ENCODE measurements at regions not wholly inside any gene's neighbourhood (a gene's known extent, or its start where the extent isn't known, plus 50 kb on each side); places are given as distances from the start of the nearest gene placed in this dataset.

- Histone ChIP-seq H3K79me2 (ENCODE audit: insufficient read depth, low read length) (no peaks in the 10 kb centered on the region), H3K27me3 (ENCODE audit: control insufficient read depth in 2 of 2, insufficient read depth in 2 of 2, low read length in 2 of 2) (no peaks in the 10 kb centered on the region), H3K36me3 (replicated peaks in 1 of 2; ENCODE audit: control insufficient read depth in 1 of 2, insufficient read depth in 2 of 2, low read length in 2 of 2) (no peaks in the 10 kb centered on the region), H4K20me1 (ENCODE audit: insufficient read depth, low read length) (no peaks in the 10 kb centered on the region), H2AFZ (ENCODE audit: insufficient read depth, low read depth, low read length, poor library complexity, severe bottlenecking) (no peak overlapping the region), H3K4me2 (replicated peaks; ENCODE audit: extremely low read depth, low read length, poor library complexity, severe bottlenecking) (no peak overlapping the region), H3K27ac (ENCODE audit: low read depth in 1 of 2, low read length in 2 of 2) (no peak overlapping the region), H3K4me1 (ENCODE audit: control insufficient read depth in 1 of 2, insufficient read depth in 2 of 2, low read length in 2 of 2) (no peaks in the 10 kb centered on the region), H3K4me3 (replicated peaks in 1 of 3; ENCODE audit: low read depth in 2 of 3, low read length in 3 of 3) (no peak overlapping the region), H3K9me3 (replicated peaks in 1 of 2; ENCODE audit: control insufficient read depth in 1 of 2, insufficient read depth in 1 of 2, low read length in 2 of 2) (peaks cover 0 to 26% of the 10 kb centered on the region in 2 donors), H3K9ac (ENCODE audit: insufficient read depth, low read length, poor library complexity, severe bottlenecking) (no peak overlapping the region)
- TF ChIP-seq CTCF (IDR thresholded peaks at IDR 0.05): no peak
- Mint-ChIP-seq H3K9me3 (peaks cover 0 to 7% (median 1%) of the 10 kb centered on the region in 7 donors), H3K4me1 (no peaks in the 10 kb centered on the region), H3K27me3 (ENCODE audit: low read depth in 3 of 3) (peaks cover 0 to 2% (median 0%) of the 10 kb centered on the region in 3 donors), H3K36me3 (no peaks in the 10 kb centered on the region), H3K27ac (no peak overlapping the region), H3K4me3 (no peak overlapping the region)
- DNase-seq: no peak
- intact Hi-C loops (cut with micrococcal nuclease): no loop called here
- WGBS (ENCODE audit: insufficient coverage): no CpG with 5 or more reads among the region's 3 CpGs
Observed at GRCh38 chr7:109261781-109262180, 692.1 kb downstream of the DNAJB9 start.

- Histone ChIP-seq H3K9ac (ENCODE audit: insufficient read depth, low read length, poor library complexity, severe bottlenecking) (no peak overlapping the region), H3K27ac (ENCODE audit: low read depth in 1 of 2, low read length in 2 of 2) (no peak overlapping the region), H3K4me2 (replicated peaks; ENCODE audit: extremely low read depth, low read length, poor library complexity, severe bottlenecking) (no peak overlapping the region), H3K4me3 (replicated peaks in 1 of 3; ENCODE audit: low read depth in 2 of 3, low read length in 3 of 3) (no peak overlapping the region), H3K36me3 (replicated peaks in 1 of 2; ENCODE audit: control insufficient read depth in 1 of 2, insufficient read depth in 2 of 2, low read length in 2 of 2) (no peaks in the 10 kb centered on the region), H2AFZ (ENCODE audit: insufficient read depth, low read depth, low read length, poor library complexity, severe bottlenecking) (no peak overlapping the region), H3K27me3 (ENCODE audit: control insufficient read depth in 2 of 2, insufficient read depth in 2 of 2, low read length in 2 of 2) (no peaks in the 10 kb centered on the region), H3K4me1 (ENCODE audit: control insufficient read depth in 1 of 2, insufficient read depth in 2 of 2, low read length in 2 of 2) (no peaks in the 10 kb centered on the region), H4K20me1 (ENCODE audit: insufficient read depth, low read length) (no peaks in the 10 kb centered on the region), H3K9me3 (replicated peaks in 1 of 2; ENCODE audit: control insufficient read depth in 1 of 2, insufficient read depth in 1 of 2, low read length in 2 of 2) (peaks cover 9 to 26% of the 10 kb centered on the region in 2 donors), H3K79me2 (ENCODE audit: insufficient read depth, low read length) (no peaks in the 10 kb centered on the region)
- no peak overlapping the region for H3K4me3 Mint-ChIP-seq
- 100% methylated on average over 1 of the region's 3 CpGs for WGBS (ENCODE audit: insufficient coverage)
- peaks cover 0 to 12% (median 6%) of the 10 kb centered on the region in 7 donors for H3K9me3 Mint-ChIP-seq
- H3K36me3 Mint-ChIP-seq: no peaks in the 10 kb centered on the region
- no peak for DNase-seq
- peaks cover 0 to 2% (median 0%) of the 10 kb centered on the region in 3 donors for H3K27me3 Mint-ChIP-seq (ENCODE audit: low read depth in 3 of 3)
- intact Hi-C loops (cut with micrococcal nuclease): no loop called here
- no peak overlapping the region for H3K27ac Mint-ChIP-seq
- no peak for TF ChIP-seq CTCF (IDR thresholded peaks at IDR 0.05)
- no peaks in the 10 kb centered on the region for H3K4me1 Mint-ChIP-seq
Observed at GRCh38 chr7:109266610-109267009, 696.9 kb downstream of the DNAJB9 start.
